HG03469 (cell line): ENCODE measurements at regions not wholly inside any gene's neighbourhood (a gene's known extent, or its start where the extent isn't known, plus 50 kb on each side); places are given as distances from the start of the nearest gene placed in this dataset.
"Not testable (repeated sequence)": the region's sequence is repeated elsewhere in the genome, so short reads cannot be mapped to it uniquely, and the experiment has no call there.

Experiments used
- ATAC-seq: cut with Tn5 transposase; IDR thresholded peaks from one replicate; pipeline ENCODE4 v1.9.1; 2021; ENCODE audit warnings: mild to moderate bottlenecking, moderate library complexity, moderate number of reproducible peaks; ENCODE audit not compliant: unreplicated experiment

- ATAC-seq = no peak
These were observed 133.6 kb upstream of the GLRA1 start for GRCh38 chr5:152058267-152058666.

GRCh38 chr5:152056931-152057330 lies 132.3 kb upstream of the GLRA1 start:
- ATAC-seq = no peak

GRCh38 chr5:152052470-152052869 lies 127.8 kb upstream of the GLRA1 start:
- ATAC-seq = no peak

- no peak for ATAC-seq
These were observed 127.1 kb upstream of the GLRA1 start for GRCh38 chr5:152051499-152052454.

GRCh38 chr5:152046361-152046760 lies 121.7 kb upstream of the GLRA1 start:
- no peak for ATAC-seq

- ATAC-seq = not testable (repeated sequence)
These were observed 114.2 kb upstream of the GLRA1 start for GRCh38 chr5:152038856-152039255.

GRCh38 chr5:152026328-152027024 lies 101.8 kb upstream of the GLRA1 start:
- ATAC-seq = not testable (repeated sequence)

- no peak for ATAC-seq
These were observed 91.8 kb upstream of the GLRA1 start for GRCh38 chr5:152016421-152016820.

GRCh38 chr5:152007653-152008335 lies 83.1 kb upstream of the GLRA1 start:
- ATAC-seq = no peak

GRCh38 chr5:152004095-152004494 lies 79.4 kb upstream of the GLRA1 start:
- no peak for ATAC-seq
